ENCODE measurements at regions not wholly inside any gene's neighbourhood (a gene's known extent, or its start where the extent isn't known, plus 50 kb on each side); places are given as distances from the start of the nearest gene placed in this dataset.

GRCh38 chr18:42509750-42510415 is 554.8 kb downstream of the PIK3C3 start:
- H4K20me1 ChIP-seq (ENCODE audit: insufficient read depth, low read length, poor library complexity, severe bottlenecking) = no peaks in the 10 kb centered on the region
- no peak overlapping the region for H3K9ac ChIP-seq (ENCODE audit: low read depth, low read length, poor library complexity, severe bottlenecking)
- no peaks in the 10 kb centered on the region for H3K79me2 ChIP-seq (ENCODE audit: insufficient read depth, low read length)

GRCh38 chr18:42510540-42510939 is 555.5 kb downstream of the PIK3C3 start:
- TF ChIP-seq CTCF (conservative IDR thresholded peaks at IDR 0.05; ENCODE audit: low read length) (no peak), EZH2phosphoT487 (IDR thresholded peaks at IDR 0.05; ENCODE audit: borderline replicate concordance) (no peak)
- Histone ChIP-seq H3K79me2 (ENCODE audit: insufficient read depth, low read length) (no peaks in the 10 kb centered on the region), H3K36me3 (ENCODE audit: insufficient read depth, low read length) (no peaks in the 10 kb centered on the region), H3K27me3 (ENCODE audit: insufficient read depth, low read length, poor library complexity, severe bottlenecking) (peaks cover 4% of the 10 kb centered on the region), H3F3A (ENCODE audit: low read depth) (no peaks in the 10 kb centered on the region), H3K9ac (ENCODE audit: low read depth, low read length, poor library complexity, severe bottlenecking) (no peak overlapping the region), H2AFZ (ENCODE audit: low read length) (no peak overlapping the region), H3K9me3 (ENCODE audit: insufficient read depth, low read depth, low read length) (no peaks in the 10 kb centered on the region), H4K20me1 (ENCODE audit: insufficient read depth, low read length, poor library complexity, severe bottlenecking) (no peaks in the 10 kb centered on the region), H3K4me3 (ENCODE audit: low read length, poor library complexity, severe bottlenecking) (no peak overlapping the region), H3K9me2 (replicated peaks; ENCODE audit: low read depth, low read length) (no peaks in the 10 kb centered on the region), H3K4me1 (ENCODE audit: insufficient read depth, low read length, poor library complexity, severe bottlenecking) (no peaks in the 10 kb centered on the region), H3K4me2 (ENCODE audit: low read depth, low read length, poor library complexity, severe bottlenecking) (no peak overlapping the region)

More at GRCh38 chr18:42509750-42510415, 554.8 kb downstream of the PIK3C3 start:
- H3K27me3 ChIP-seq (ENCODE audit: insufficient read depth, low read length, poor library complexity, severe bottlenecking) = peaks cover 4% of the 10 kb centered on the region
- TF ChIP-seq EZH2phosphoT487 (IDR thresholded peaks at IDR 0.05; ENCODE audit: borderline replicate concordance) = no peak
- no peak for TF ChIP-seq CTCF (conservative IDR thresholded peaks at IDR 0.05; ENCODE audit: low read length)
- no peaks in the 10 kb centered on the region for H3K9me2 ChIP-seq (replicated peaks; ENCODE audit: low read depth, low read length)
- H3K36me3 ChIP-seq (ENCODE audit: insufficient read depth, low read length) = no peaks in the 10 kb centered on the region
- H3K4me3 ChIP-seq (ENCODE audit: low read length, poor library complexity, severe bottlenecking) = no peak overlapping the region
- H3K4me2 ChIP-seq (ENCODE audit: low read depth, low read length, poor library complexity, severe bottlenecking) = no peak overlapping the region
- no peaks in the 10 kb centered on the region for H3K9me3 ChIP-seq (ENCODE audit: insufficient read depth, low read depth, low read length)
- H3F3A ChIP-seq (ENCODE audit: low read depth) = no peaks in the 10 kb centered on the region
- no peaks in the 10 kb centered on the region for H3K4me1 ChIP-seq (ENCODE audit: insufficient read depth, low read length, poor library complexity, severe bottlenecking)
- H2AFZ ChIP-seq (ENCODE audit: low read length) = no peak overlapping the region

- Histone ChIP-seq H3F3A (ENCODE audit: low read depth) (no peaks in the 10 kb centered on the region), H3K9me3 (ENCODE audit: insufficient read depth, low read depth, low read length) (no peaks in the 10 kb centered on the region), H3K36me3 (ENCODE audit: insufficient read depth, low read length) (no peaks in the 10 kb centered on the region), H3K27me3 (ENCODE audit: insufficient read depth, low read length, poor library complexity, severe bottlenecking) (peaks cover 4% of the 10 kb centered on the region), H3K4me3 (ENCODE audit: low read length, poor library complexity, severe bottlenecking) (no peak overlapping the region), H3K4me2 (ENCODE audit: low read depth, low read length, poor library complexity, severe bottlenecking) (no peak overlapping the region), H4K20me1 (ENCODE audit: insufficient read depth, low read length, poor library complexity, severe bottlenecking) (no peaks in the 10 kb centered on the region), H3K9me2 (replicated peaks; ENCODE audit: low read depth, low read length) (no peaks in the 10 kb centered on the region), H3K9ac (ENCODE audit: low read depth, low read length, poor library complexity, severe bottlenecking) (no peak overlapping the region), H3K4me1 (ENCODE audit: insufficient read depth, low read length, poor library complexity, severe bottlenecking) (no peaks in the 10 kb centered on the region), H2AFZ (ENCODE audit: low read length) (no peak overlapping the region), H3K79me2 (ENCODE audit: insufficient read depth, low read length) (no peaks in the 10 kb centered on the region)
- TF ChIP-seq CTCF (conservative IDR thresholded peaks at IDR 0.05; ENCODE audit: low read length) (no peak), EZH2phosphoT487 (IDR thresholded peaks at IDR 0.05; ENCODE audit: borderline replicate concordance) (no peak)
Observed at GRCh38 chr18:42513441-42513840, 558.4 kb downstream of the PIK3C3 start.
